HEK293T (cell line): ENCODE measurements at regions not wholly inside any gene's neighbourhood (a gene's known extent, or its start where the extent isn't known, plus 50 kb on each side); places are given as distances from the start of the nearest gene placed in this dataset.

Source experiments
- FOXA1 ChIP-seq: fragments of 450-650 bp; IDR thresholded peaks from 2 replicates; pipeline ENCODE4 v1.6.1; 2016; ENCODE audit warnings: mild to moderate bottlenecking
- SP1 ChIP-seq: fragments of 450-650 bp; IDR thresholded peaks from 2 replicates; pipeline ENCODE4 v1.6.1; 2017

DNA sequence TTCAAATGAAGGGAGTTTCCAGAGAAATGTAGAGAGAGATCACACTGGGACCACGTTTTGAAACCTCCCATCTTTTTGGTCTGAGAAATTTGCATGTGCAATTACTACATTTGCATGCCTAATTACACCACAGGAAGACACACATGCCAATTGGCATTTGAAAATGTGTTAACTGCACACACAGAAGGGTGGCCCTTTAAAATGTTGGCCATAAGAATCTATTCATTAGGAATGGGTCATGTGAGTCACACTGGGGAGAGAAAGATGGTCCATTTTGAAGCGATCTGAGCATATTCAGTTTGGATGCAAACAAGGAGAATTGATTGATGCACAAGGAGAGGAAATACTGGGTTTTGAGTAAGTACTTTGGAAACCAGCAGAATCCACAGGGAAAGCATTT is 1407.1 kb upstream of the ACVR2A start:
- TF ChIP-seq FOXA1 (no peak), SP1 (no peak)
